Testis (tissue), 2 donors: ENCODE measurements at regions not wholly inside any gene's neighbourhood (a gene's known extent, or its start where the extent isn't known, plus 50 kb on each side); places are given as distances from the start of the nearest gene placed in this dataset.

Source experiments
- DNase-seq: peaks from one replicate; pipeline ENCODE4 v3.0.0-alpha.2; 2019
- H3K27ac ChIP-seq, 2 donors: fragments of 200-600 bp; sonication (generic); one replicate each; pipeline ENCODE4 v1.5.1; 2019
- H3K27me3 ChIP-seq: fragments of 200-600 bp; sonication (generic); one replicate; pipeline ENCODE4 v1.5.1; 2019
- H3K36me3 ChIP-seq: fragments of 200-600 bp; sonication (generic); one replicate; pipeline ENCODE4 v1.5.1; 2017; ENCODE audit warnings: low read depth; ENCODE audit errors: missing control alignments
- H3K4me1 ChIP-seq: fragments of 200-600 bp; sonication (generic); one replicate; pipeline ENCODE4 v1.5.1; 2019
- H3K4me3 ChIP-seq, 2 donors: fragments of 200-600 bp; sonication (generic); one replicate each; pipeline ENCODE4 v1.5.1; 2017 to 2019
- H3K9me3 ChIP-seq: fragments of 200-600 bp; sonication (generic); one replicate; pipeline ENCODE4 v1.5.1; 2017
- POLR2A ChIP-seq: fragments of 450-650 bp; IDR thresholded peaks from one replicate; pipeline ENCODE4 v1.6.1; 2017; ENCODE audit warnings: antibody characterized with exemption, mild to moderate bottlenecking, moderate library complexity
- WGBS, 2 donors: methylation state at CpG; one replicate each; pipeline ENCODE4 v1.1.5; 2018; 5-methylcytosine and 5-hydroxymethylcytosine counted together
- intact Hi-C: fragments of 100-400 bp; cut with DNase I; formaldehyde crosslinking; loops from one replicate; pipeline ENCODE4 v1.15.1; 2023; ENCODE audit warnings: low total_unique reads
- TF ChIP-seq, protein P1 (sequence below), 3 experiments: fragments of 450-650 bp in 2 of 3; fragments of 200-600 bp in 1 of 3; sonication (generic) in 1 of 3; IDR thresholded peaks; one replicate each; pipeline ENCODE4 v1.5.1; 2016 to 2019; ENCODE audit warnings: antibody characterized with exemption in 3 of 3, mild to moderate bottlenecking in 2 of 3, moderate library complexity in 1 of 3

DNA sequence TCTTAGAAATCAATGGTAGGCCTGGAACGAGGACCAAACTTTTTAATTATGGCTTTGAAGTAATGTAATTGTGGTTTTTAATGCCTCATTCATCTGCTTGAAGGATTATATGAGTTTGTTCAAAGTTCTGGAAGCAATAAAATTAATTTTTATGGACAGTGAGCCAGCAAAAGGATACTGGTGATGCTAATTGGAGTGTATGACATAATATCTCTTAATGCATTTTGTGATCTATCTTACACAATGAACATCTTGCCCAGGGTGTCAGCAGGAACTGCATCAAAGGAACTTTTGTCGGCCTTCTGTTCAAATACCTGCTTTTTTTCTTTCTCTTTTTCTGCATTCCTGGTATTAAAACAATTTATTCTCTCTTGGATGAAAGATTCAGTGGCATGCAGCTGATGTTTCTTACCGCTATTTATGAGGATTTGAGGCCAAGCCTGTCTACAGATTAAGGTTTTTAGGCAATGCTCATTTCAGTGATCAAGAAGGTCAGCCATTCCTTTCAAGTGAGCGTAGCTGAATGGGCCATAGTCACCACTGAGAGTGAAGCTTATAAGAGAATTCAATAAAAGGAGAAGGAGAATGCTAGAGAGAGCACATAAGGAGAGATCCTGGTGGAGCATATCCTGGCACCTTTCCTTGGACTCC, 974.8 kb downstream of the SORCS3 start:
- no peak overlapping the region for H3K4me3 ChIP-seq
- WGBS, 2 donors: 70% methylated on average over 4 of the region's 4 CpGs
- DNase-seq: no peak
- H3K9me3 ChIP-seq: no peaks in the 10 kb centered on the region
- no peaks in the 10 kb centered on the region for H3K4me1 ChIP-seq
- intact Hi-C loops: no loop called here
- H3K36me3 ChIP-seq: no peaks in the 10 kb centered on the region
- H3K27ac ChIP-seq: no peak overlapping the region
- H3K27me3 ChIP-seq: no peaks in the 10 kb centered on the region
- TF ChIP-seq POLR2A: no peak
- TF ChIP-seq, protein P1, sequence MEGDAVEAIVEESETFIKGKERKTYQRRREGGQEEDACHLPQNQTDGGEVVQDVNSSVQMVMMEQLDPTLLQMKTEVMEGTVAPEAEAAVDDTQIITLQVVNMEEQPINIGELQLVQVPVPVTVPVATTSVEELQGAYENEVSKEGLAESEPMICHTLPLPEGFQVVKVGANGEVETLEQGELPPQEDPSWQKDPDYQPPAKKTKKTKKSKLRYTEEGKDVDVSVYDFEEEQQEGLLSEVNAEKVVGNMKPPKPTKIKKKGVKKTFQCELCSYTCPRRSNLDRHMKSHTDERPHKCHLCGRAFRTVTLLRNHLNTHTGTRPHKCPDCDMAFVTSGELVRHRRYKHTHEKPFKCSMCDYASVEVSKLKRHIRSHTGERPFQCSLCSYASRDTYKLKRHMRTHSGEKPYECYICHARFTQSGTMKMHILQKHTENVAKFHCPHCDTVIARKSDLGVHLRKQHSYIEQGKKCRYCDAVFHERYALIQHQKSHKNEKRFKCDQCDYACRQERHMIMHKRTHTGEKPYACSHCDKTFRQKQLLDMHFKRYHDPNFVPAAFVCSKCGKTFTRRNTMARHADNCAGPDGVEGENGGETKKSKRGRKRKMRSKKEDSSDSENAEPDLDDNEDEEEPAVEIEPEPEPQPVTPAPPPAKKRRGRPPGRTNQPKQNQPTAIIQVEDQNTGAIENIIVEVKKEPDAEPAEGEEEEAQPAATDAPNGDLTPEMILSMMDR (IDR thresholded peaks at IDR 0.05): no peak

DNA sequence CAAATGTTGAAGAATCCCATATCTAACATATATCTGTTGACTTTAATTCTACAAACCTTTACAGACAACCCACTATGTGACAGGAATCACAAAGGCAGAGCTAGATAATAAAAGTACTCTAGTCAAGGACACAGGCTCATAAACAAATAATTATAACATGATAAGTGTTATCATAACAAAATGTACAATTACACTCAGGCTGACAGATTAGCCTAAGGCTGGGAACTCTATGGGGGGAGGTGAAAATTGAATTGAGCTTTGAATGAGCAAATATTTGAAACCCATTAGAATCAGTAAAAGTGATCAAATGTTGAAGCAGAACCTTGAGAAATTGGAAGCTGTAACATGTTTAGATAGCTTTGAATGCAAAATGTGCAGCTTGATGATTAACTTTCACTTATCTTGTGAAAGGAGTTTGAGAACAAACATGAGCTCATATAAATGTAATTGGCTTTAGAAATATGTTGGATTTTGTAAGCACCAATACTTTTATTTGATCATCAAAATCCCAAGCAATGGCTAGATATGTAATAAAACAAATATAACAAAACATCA, 970.2 kb downstream of the SORCS3 start:
- H3K9me3 ChIP-seq: no peaks in the 10 kb centered on the region
- no peaks in the 10 kb centered on the region for H3K36me3 ChIP-seq
- intact Hi-C loops: no loop called here
- TF ChIP-seq POLR2A: no peak
- TF ChIP-seq, protein P1 (IDR thresholded peaks at IDR 0.05): no peak
- no peaks in the 10 kb centered on the region for H3K4me1 ChIP-seq
- H3K27me3 ChIP-seq: no peaks in the 10 kb centered on the region
- DNase-seq: no peak
- no peak overlapping the region for H3K27ac ChIP-seq
- H3K4me3 ChIP-seq: no peak overlapping the region

DNA sequence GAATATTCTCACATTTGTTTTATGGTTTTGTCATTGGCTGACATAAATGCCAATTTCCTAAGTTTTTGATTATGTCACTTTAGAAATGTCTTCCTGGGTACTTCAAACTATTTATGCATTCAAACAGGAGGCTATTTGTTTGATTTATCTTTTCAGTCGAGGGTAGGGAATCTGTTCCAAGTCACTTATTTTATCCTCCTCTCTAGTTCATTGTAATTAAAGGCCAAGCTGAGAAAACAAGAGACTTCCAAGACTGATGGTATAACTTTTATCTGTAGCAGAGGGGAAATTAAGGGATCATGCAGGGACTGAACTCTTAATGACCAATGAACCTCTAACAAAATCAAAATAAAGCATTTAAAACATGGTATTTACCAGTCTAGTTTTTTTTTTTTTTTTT, 968.4 kb downstream of the SORCS3 start:
- WGBS, 2 donors: 24 to 38% methylated on average over 1 of the region's 1 CpG
- H3K27ac ChIP-seq: no peak overlapping the region
- TF ChIP-seq POLR2A: no peak
- TF ChIP-seq, protein P1 (IDR thresholded peaks at IDR 0.05): no peak
- H3K9me3 ChIP-seq: no peaks in the 10 kb centered on the region
- no peak for DNase-seq
- H3K36me3 ChIP-seq: no peaks in the 10 kb centered on the region
- intact Hi-C loops: no loop called here
- H3K4me1 ChIP-seq: no peaks in the 10 kb centered on the region
- no peak overlapping the region for H3K4me3 ChIP-seq
- H3K27me3 ChIP-seq: no peaks in the 10 kb centered on the region

DNA sequence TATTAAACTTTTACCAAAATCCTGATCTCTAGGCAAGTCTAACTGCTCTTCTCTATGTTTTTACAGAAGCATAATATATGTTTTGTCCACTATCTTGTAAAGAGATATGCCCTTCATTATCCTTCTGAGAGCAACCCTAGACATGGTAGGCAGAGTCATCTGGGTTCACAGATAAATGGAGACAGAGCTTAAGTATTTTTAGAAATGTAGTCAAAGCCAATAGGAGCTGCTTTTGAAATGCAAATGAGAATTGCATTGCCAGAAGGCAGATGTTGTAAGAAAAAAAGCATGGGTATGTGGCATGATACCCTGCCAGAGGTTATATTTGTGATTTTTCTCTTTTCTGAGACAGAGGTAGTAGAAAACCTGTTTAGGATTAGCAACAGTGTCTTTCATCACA, 964.8 kb downstream of the SORCS3 start:
- H3K27ac ChIP-seq: no peak overlapping the region
- DNase-seq: no peak
- no peaks in the 10 kb centered on the region for H3K36me3 ChIP-seq
- no peak for TF ChIP-seq POLR2A
- TF ChIP-seq, protein P1 (IDR thresholded peaks at IDR 0.05): no peak
- H3K4me1 ChIP-seq: no peaks in the 10 kb centered on the region
- intact Hi-C loops: no loop called here
- H3K4me3 ChIP-seq: no peak overlapping the region
- H3K27me3 ChIP-seq: no peaks in the 10 kb centered on the region
- H3K9me3 ChIP-seq: no peaks in the 10 kb centered on the region

DNA sequence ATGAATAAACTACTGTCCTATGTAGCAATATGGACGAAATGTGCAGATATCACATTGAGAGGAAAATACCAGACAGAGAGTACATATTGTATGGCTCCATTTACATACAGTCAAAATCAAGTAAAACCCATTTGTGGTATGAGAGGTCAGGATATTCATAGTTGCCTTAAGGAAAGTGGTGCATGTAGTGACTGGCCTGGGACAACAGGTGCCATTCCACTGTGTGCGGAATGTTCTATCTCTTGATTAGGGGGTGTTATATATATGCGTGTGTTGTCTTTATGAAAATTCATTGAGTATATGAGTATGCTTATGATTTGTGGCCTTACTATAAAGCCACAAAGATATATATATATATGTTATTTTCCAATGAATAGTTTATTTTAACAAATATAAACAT, 964.0 kb downstream of the SORCS3 start:
- WGBS, 2 donors: 88 to 89% methylated on average over 3 of the region's 3 CpGs
- Histone ChIP-seq H3K4me1 (no peaks in the 10 kb centered on the region), H3K9me3 (no peaks in the 10 kb centered on the region), H3K27ac (no peak overlapping the region), H3K27me3 (no peaks in the 10 kb centered on the region), H3K36me3 (no peaks in the 10 kb centered on the region), H3K4me3 (no peak overlapping the region)
- intact Hi-C loops: no loop called here
- no peak for DNase-seq
- TF ChIP-seq, protein P1 (IDR thresholded peaks at IDR 0.05): no peak
- TF ChIP-seq POLR2A: no peak
